OCI-LY1 (cell line): ENCODE measurements at regions not wholly inside any gene's neighbourhood (a gene's known extent, or its start where the extent isn't known, plus 50 kb on each side); places are given as distances from the start of the nearest gene placed in this dataset.
"Not testable (repeated sequence)": the region's sequence is repeated elsewhere in the genome, so short reads cannot be mapped to it uniquely, and the experiment has no call there.

Experiments
- H2AFZ ChIP-seq: fragments of 200-600 bp; sonication (generic), shearing (Covaris generic); 2 replicates; pipeline ENCODE4 v1.6.0; 2014; ENCODE audit warnings: antibody characterized with exemption, mild to moderate bottlenecking, low read length
- H3F3A ChIP-seq: fragments of 200-600 bp; sonication (generic), shearing (Covaris generic); 2 replicates; pipeline ENCODE4 v1.6.0; 2014; ENCODE audit warnings: mild to moderate bottlenecking, antibody characterized with exemption, low read length, moderate library complexity; ENCODE audit not compliant: insufficient read depth
- H3K27ac ChIP-seq: fragments of 200-600 bp; sonication (generic); 2 replicates; pipeline ENCODE4 v1.5.1; 2014; ENCODE audit warnings: low read length, mixed run types, mild to moderate bottlenecking, low read depth; ENCODE audit not compliant: poor library complexity, severe bottlenecking
- H3K27me3 ChIP-seq: fragments of 200-600 bp; sonication (generic); 2 replicates; pipeline ENCODE4 v1.6.0; 2014; ENCODE audit warnings: antibody characterized with exemption, mild to moderate bottlenecking, low read length, moderate library complexity; ENCODE audit not compliant: insufficient read depth
- H3K36me3 ChIP-seq: fragments of 200-600 bp; sonication (generic); 2 replicates; pipeline ENCODE4 v1.6.1; 2014; ENCODE audit warnings: mild to moderate bottlenecking, antibody characterized with exemption, low read length, moderate library complexity, mixed read lengths; ENCODE audit not compliant: insufficient read depth
- H3K4me1 ChIP-seq: fragments of 200-600 bp; sonication (generic); 2 replicates; pipeline ENCODE4 v1.5.1; 2014; ENCODE audit warnings: mild to moderate bottlenecking, low read length, moderate library complexity; ENCODE audit not compliant: insufficient read depth, severe bottlenecking
- H3K4me2 ChIP-seq: fragments of 200-600 bp; sonication (generic), shearing (Covaris generic); 2 replicates; pipeline ENCODE4 v1.6.1; 2014; ENCODE audit warnings: low read length
- H3K4me3 ChIP-seq: fragments of 200-600 bp; sonication (generic); 2 replicates; pipeline ENCODE4 v1.5.1; 2014; ENCODE audit warnings: low read length, low read depth, mild to moderate bottlenecking, mixed read lengths; ENCODE audit not compliant: poor library complexity, severe bottlenecking
- H3K79me2 ChIP-seq: fragments of 200-600 bp; shearing (Covaris generic); 2 replicates; pipeline ENCODE4 v1.6.1; 2016; ENCODE audit warnings: mixed run types, low read length, mixed read lengths; ENCODE audit not compliant: insufficient read depth
- H3K9ac ChIP-seq: fragments of 200-600 bp; sonication (generic), shearing (Covaris generic); 2 replicates; pipeline ENCODE4 v1.6.1; 2014; ENCODE audit warnings: mild to moderate bottlenecking, low read length, mixed read lengths
- H3K9me2 ChIP-seq: fragments of 200-600 bp; sonication (generic), shearing (Covaris generic); 2 replicates; pipeline ENCODE4 v1.6.1; 2014; ENCODE audit warnings: low read depth, mild to moderate bottlenecking, low read length, mixed read lengths
- H3K9me3 ChIP-seq: fragments of 200-600 bp; shearing (Covaris generic); 2 replicates; pipeline ENCODE4 v1.6.1; 2014; ENCODE audit warnings: low read length, mixed read lengths
- H4K20me1 ChIP-seq: fragments of 200-600 bp; sonication (generic), shearing (Covaris generic); 2 replicates; pipeline ENCODE4 v1.6.0; 2016; ENCODE audit warnings: mild to moderate bottlenecking, low read length; ENCODE audit not compliant: insufficient read depth
- EZH2 ChIP-seq: fragments of 200-600 bp; sonication (generic), shearing (Covaris generic); IDR thresholded peaks from 2 replicates; pipeline ENCODE4 v1.8.0; 2017; ENCODE audit warnings: borderline replicate concordance, mixed run types, mild to moderate bottlenecking, antibody characterized with exemption, low read length, moderate library complexity, mixed read lengths
- TF ChIP-seq, protein P1 (sequence below): fragments of 200-600 bp; sonication (generic), shearing (Covaris generic); IDR thresholded peaks from 2 replicates; pipeline ENCODE4 v1.5.1; 2017; ENCODE audit warnings: mild to moderate bottlenecking, antibody characterized with exemption, low read length, moderate library complexity, mixed read lengths

DNA sequence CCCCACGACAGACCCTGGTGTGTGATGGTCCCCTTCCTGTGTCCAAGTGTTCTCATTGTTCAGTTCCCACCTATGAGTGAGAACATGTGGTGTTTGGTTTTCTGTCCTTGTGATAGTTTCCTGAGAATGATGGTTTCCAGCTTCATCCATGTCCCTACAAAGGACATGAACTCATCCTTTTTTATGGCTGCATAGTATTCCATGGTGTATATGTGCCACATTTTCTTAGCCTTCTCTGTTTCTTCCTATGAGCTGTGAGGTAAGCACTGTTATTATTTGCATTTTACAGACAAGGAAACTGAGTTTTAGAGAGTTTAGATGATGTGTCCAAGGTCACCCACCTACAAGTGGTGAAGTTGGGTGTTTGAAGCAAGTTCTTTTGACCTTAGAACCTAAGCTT, 51.1 kb upstream of the BNC1 start:
- not testable (repeated sequence) for H3K9ac ChIP-seq, H3K4me3 ChIP-seq, H3K4me2 ChIP-seq, H3K4me1 ChIP-seq, H2AFZ ChIP-seq, H3K9me2 ChIP-seq, H3K27me3 ChIP-seq, H3K27ac ChIP-seq, H3K9me3 ChIP-seq, H3K36me3 ChIP-seq, H3K79me2 ChIP-seq, H3F3A ChIP-seq, H4K20me1 ChIP-seq

GRCh38 chr15:83339396-83339795, 54.9 kb upstream of the BNC1 start:
- H2AFZ ChIP-seq: no peak overlapping the region
- no peak overlapping the region for H3K4me3 ChIP-seq
- H3K27ac ChIP-seq: no peak overlapping the region
- H3K9me2 ChIP-seq: no peaks in the 10 kb centered on the region
- H3K4me1 ChIP-seq: no peaks in the 10 kb centered on the region
- no peaks in the 10 kb centered on the region for H4K20me1 ChIP-seq
- H3K27me3 ChIP-seq: no peaks in the 10 kb centered on the region
- TF ChIP-seq, protein P1, sequence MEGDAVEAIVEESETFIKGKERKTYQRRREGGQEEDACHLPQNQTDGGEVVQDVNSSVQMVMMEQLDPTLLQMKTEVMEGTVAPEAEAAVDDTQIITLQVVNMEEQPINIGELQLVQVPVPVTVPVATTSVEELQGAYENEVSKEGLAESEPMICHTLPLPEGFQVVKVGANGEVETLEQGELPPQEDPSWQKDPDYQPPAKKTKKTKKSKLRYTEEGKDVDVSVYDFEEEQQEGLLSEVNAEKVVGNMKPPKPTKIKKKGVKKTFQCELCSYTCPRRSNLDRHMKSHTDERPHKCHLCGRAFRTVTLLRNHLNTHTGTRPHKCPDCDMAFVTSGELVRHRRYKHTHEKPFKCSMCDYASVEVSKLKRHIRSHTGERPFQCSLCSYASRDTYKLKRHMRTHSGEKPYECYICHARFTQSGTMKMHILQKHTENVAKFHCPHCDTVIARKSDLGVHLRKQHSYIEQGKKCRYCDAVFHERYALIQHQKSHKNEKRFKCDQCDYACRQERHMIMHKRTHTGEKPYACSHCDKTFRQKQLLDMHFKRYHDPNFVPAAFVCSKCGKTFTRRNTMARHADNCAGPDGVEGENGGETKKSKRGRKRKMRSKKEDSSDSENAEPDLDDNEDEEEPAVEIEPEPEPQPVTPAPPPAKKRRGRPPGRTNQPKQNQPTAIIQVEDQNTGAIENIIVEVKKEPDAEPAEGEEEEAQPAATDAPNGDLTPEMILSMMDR: no peak
- TF ChIP-seq EZH2: no peak
- H3K79me2 ChIP-seq: no peaks in the 10 kb centered on the region
- no peak overlapping the region for H3K4me2 ChIP-seq
- H3K36me3 ChIP-seq: no peaks in the 10 kb centered on the region
- no peak overlapping the region for H3K9ac ChIP-seq
- no peaks in the 10 kb centered on the region for H3K9me3 ChIP-seq
- H3F3A ChIP-seq: no peaks in the 10 kb centered on the region

GRCh38 chr15:83340087-83340486, 55.6 kb upstream of the BNC1 start:
- no peak overlapping the region for H3K4me2 ChIP-seq

DNA sequence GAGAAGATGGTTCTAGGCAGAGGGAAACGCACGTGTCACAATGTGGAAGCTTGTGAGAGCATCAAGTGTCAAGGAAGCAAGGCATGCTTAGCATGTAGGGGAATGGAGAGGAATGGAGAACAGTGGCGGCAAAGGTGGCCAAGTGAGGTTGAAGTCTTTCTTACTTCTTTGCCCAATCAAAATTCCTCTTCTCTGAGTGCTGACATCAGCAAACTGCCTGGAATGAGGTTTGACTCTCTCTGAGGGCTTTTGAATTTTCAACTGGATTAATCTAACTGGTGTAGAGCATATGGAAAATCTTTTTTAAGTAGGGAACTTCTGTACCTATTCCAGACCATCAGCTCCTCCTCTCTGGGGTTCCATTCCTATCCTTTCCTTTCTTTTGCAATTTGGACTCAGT, 61.9 kb upstream of the BNC1 start:
- Histone ChIP-seq H2AFZ (no peak overlapping the region), H4K20me1 (no peaks in the 10 kb centered on the region), H3K9ac (no peak overlapping the region), H3K4me3 (no peak overlapping the region), H3K9me2 (no peaks in the 10 kb centered on the region), H3K27ac (no peak overlapping the region), H3K79me2 (no peaks in the 10 kb centered on the region), H3K27me3 (no peaks in the 10 kb centered on the region), H3K4me2 (no peak overlapping the region), H3K4me1 (no peaks in the 10 kb centered on the region), H3F3A (no peaks in the 10 kb centered on the region), H3K36me3 (no peaks in the 10 kb centered on the region), H3K9me3 (no peaks in the 10 kb centered on the region)
- TF ChIP-seq EZH2: no peak
- TF ChIP-seq, protein P1: no peak

More at GRCh38 chr15:83340087-83340486, 55.6 kb upstream of the BNC1 start:
- no peak overlapping the region for H2AFZ ChIP-seq
- no peaks in the 10 kb centered on the region for H3K27me3 ChIP-seq
- H3K36me3 ChIP-seq: no peaks in the 10 kb centered on the region
- H3K4me3 ChIP-seq: no peak overlapping the region
- H3K9ac ChIP-seq: no peak overlapping the region
- no peaks in the 10 kb centered on the region for H4K20me1 ChIP-seq
- H3K27ac ChIP-seq: no peak overlapping the region
- H3K79me2 ChIP-seq: no peaks in the 10 kb centered on the region
- no peak for TF ChIP-seq EZH2
- TF ChIP-seq, protein P1: no peak
- H3K9me2 ChIP-seq: no peaks in the 10 kb centered on the region
- no peaks in the 10 kb centered on the region for H3K4me1 ChIP-seq
- no peaks in the 10 kb centered on the region for H3F3A ChIP-seq
- H3K9me3 ChIP-seq: no peaks in the 10 kb centered on the region
